NT2/D1 (cell line): ENCODE measurements at regions not wholly inside any gene's neighbourhood (a gene's known extent, or its start where the extent isn't known, plus 50 kb on each side); places are given as distances from the start of the nearest gene placed in this dataset.

Experiments
- SUZ12 ChIP-seq: IDR thresholded peaks from 2 replicates; pipeline ENCODE4 v1.6.1; 2011; ENCODE audit not compliant: insufficient read length, insufficient read depth; ENCODE audit errors: extremely low read depth
- YY1 ChIP-seq: IDR thresholded peaks from 2 replicates; pipeline ENCODE4 v1.6.1; 2011; ENCODE audit not compliant: insufficient read length, insufficient read depth
- ZNF274 ChIP-seq: IDR thresholded peaks from 2 replicates; pipeline ENCODE4 v1.6.1; 2011; ENCODE audit warnings: mild to moderate bottlenecking, low read depth, low read length

- TF ChIP-seq YY1 (no peak), SUZ12 (no peak), ZNF274 (no peak)
Measured at GRCh38 chr20:52572687-52573086, 381.1 kb upstream of the ZFP64 start.
